Kasumi-1 (cell line): ENCODE measurements at regions not wholly inside any gene's neighbourhood (a gene's known extent, or its start where the extent isn't known, plus 50 kb on each side); places are given as distances from the start of the nearest gene placed in this dataset.
"Not testable (repeated sequence)": the region's sequence is repeated elsewhere in the genome, so short reads cannot be mapped to it uniquely, and the experiment has no call there.

Experiments used
- DNase-seq, 2 experiments: peaks; one replicate each; lab custom pipeline; 2025; lab: John Stamatoyannopoulos, UW

- no peak for DNase-seq
These were observed 981.3 kb upstream of the ALCAM start for GRCh38 chr3:104385421-104385820.

- DNase-seq = peak; percentile 7 to 18
These were observed 978.1 kb upstream of the ALCAM start for GRCh38 chr3:104388619-104389018.

DNA sequence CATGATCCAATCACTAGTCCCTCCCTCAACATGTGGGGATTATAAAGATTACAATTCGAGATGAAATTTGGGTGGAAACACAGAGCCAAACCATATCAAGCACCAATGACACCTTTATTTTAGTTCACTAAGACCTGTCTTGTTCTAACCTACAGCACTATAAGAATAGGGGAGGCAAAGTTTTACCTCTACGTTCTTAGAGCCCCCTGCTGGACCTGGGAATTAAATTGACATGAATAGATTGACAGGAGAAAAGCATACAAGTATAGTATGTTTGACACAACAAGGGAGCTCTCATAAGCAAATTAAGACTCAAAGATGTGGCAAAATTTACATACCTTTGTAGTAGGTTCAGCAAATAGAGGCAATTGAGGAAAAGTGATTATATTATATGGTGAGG lies 974.4 kb upstream of the ALCAM start:
- DNase-seq = peak; percentile 10 to 18

GRCh38 chr3:104396974-104397669 lies 969.6 kb upstream of the ALCAM start:
- no peak for DNase-seq

DNA sequence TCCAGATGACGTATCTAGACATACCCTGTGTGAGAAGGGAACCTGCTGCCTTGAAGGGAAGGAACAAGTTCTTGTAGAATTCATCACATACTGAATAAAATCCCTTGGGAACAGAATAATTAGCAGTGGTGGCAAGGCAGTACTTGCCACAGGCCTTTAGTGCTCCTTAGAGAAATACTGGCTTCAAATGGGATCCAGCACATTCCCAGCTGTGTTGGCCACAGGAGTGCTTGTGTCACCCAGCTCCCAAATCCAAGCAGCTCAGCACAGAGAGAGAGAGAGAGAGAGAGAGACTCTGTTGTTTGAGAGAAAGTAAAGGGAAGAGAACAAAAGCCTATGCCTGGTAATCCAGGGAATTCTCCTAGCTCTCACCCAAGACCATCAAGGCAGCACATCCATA lies 969.0 kb upstream of the ALCAM start:
- no peak for DNase-seq

GRCh38 chr3:104402902-104403301 lies 963.8 kb upstream of the ALCAM start:
- no peak for DNase-seq

DNA sequence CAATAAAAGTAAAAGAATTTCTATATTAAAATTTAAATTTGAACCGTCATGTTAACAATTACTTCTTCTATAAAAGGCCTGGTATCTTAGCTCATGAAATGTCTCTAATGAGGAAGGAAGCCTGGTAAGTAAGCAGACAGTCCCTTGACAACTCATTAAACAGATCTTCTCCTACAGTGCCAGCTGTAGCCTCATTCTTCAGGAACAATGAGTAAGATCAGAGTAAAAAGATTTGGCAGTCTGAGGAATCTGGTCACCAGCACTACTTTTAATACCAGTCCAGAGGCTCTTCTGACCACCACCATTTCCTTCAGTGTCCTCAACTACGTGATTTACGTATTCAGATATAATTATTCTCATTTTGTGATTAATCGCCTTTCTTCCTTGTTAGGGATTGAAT lies 955.0 kb upstream of the ALCAM start:
- no peak for DNase-seq

GRCh38 chr3:104412608-104413580 lies 953.8 kb upstream of the ALCAM start:
- DNase-seq = no peak

- DNase-seq = no peak
These were observed 938.3 kb upstream of the ALCAM start for GRCh38 chr3:104428337-104428925.

GRCh38 chr3:104429727-104430126 lies 937.0 kb upstream of the ALCAM start:
- DNase-seq = no peak

DNA sequence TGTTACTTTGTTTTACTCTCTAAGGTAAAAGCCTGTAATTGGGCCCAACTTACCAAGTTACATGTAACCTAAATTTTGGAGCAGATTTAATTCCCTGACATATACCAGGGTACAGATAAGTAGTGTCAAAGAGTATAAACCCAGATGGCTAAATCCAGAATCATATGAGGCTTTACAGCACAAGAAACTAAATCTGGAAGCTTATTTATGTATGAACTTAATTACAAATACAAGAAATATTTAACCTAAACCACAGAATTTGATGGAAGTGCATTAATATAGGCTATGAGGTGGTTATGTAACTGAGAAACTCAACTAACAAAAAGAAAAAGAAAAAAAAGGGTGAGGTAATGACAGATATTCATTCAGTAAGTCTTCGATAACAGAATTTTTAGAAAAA lies 930.2 kb upstream of the ALCAM start:
- DNase-seq = no peak

GRCh38 chr3:104437131-104437750 lies 929.5 kb upstream of the ALCAM start:
- DNase-seq = no peak

DNA sequence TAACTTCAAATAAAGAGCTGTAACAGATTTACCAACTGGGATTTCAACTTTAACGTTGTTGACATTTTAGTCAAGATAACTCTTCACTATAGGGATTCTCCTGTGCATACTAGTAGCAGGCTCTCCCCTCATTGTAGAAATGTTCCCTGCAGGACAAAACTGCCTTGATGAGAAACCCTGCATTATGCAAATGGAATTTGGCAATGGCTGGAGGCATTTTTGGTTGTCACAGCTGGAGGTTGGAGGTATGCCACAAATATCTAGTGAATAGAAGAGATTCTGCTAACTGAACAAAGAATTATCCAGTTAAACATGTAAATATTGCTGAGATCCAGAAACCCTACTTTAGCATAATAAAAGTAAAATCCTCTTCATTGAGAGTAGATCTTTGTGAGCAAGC lies 928.8 kb upstream of the ALCAM start:
- DNase-seq = no peak

GRCh38 chr3:104438706-104439105 lies 928.0 kb upstream of the ALCAM start:
- no peak for DNase-seq

GRCh38 chr3:104445252-104445919 lies 921.3 kb upstream of the ALCAM start:
- not testable (repeated sequence) for DNase-seq

GRCh38 chr3:104447681-104448080 lies 919.0 kb upstream of the ALCAM start:
- DNase-seq = no peak

GRCh38 chr3:104452697-104453096 lies 914.0 kb upstream of the ALCAM start:
- DNase-seq = no peak

DNA sequence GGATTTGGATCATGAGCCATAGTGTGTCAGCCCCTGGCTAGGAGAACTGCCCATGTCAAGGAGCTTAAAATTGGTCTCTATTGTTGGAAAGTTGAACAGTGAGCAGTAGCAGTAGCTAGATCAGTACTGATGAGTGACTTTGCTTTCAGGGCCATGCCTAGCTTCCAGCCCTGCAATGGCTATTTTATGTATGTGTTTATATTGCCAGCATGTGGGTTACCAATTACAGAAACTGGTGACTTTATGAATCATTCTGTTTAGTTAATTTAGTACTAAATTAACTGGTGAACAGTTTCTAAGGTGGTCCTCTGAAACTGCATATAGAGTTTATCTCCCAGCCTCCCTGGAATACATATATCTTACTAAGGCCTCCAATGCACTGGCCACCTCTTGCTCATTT lies 908.1 kb upstream of the ALCAM start:
- DNase-seq = no peak

DNA sequence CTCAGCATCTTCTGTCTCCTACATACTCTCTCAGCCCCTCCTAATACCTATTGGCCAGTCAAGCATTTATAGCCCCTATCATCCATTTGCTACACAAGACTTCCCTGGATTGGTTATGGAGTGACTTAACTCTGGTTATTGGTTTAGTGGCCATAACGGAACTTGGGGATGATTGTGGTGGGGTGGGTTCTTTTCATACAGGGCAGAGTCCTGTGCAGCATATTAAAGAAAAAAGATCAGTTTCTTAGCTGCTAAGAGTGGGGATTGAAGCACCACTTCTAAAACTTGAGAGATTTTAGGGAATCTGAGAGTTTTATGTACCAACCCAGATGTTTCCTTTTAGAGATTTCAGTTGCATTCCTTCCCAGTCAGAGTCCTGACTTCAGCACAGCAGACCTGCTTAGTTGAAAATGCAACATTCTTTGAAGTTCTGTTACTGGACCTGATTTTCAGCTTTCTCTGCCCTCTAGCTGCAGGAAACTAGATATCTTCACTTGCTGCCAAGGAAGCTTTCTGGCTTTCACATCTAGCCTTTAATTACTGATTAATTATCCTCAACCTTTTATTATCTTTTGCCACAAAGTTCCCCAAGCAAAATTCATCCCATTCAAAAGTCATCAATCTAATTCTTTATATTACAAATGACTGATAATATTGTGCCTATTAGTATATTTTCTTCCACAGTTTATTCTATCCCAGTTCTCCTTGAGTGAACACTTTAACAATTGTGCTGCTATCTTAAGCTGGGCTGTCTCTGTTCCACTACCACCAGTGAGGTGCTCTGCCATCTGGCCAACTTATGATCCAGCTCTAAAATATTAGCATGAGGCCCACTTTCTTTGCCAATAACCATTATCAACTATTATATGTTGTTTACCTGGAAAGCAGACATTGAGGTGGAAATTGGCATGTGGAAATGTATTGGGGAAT lies 906.0 kb upstream of the ALCAM start:
- peak; percentile 10 to 32 for DNase-seq

DNA sequence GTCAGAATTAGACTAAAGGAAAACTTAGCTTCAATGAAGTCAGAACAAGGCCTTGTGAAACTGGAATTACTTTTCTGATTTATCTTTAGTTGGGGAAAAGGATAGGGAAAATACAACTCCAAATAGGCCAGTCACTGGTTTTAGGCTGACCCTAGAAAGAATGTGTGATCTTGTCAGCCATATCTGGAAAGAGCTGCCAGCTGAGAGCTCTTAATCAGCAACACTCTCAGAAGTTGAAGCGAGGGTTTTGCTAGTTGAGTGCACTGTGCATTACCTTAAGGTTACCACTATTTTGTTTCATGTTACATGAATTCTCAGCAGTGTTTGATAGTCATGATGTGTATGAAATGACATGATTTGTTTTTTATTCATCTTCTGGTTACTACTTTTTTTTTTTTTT lies 905.3 kb upstream of the ALCAM start:
- DNase-seq = no peak

DNA sequence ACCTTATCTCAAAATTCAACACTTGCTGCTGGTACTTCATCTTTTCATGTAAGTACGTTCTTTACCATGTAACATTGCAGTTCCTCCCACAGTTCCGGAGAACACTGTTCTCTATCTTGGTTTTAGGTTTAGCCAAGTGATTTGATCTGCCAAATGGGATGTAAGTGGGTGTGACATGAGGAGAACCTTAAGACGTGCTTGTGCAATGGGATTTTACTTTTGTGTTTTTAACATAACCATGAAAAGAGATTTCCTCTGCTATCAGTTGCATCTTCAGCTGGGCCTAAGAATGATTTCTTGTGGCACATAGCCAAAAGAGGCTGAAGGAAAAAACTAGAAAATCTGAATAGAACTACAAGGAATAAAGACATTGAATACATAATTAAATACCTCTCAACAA lies 894.5 kb upstream of the ALCAM start:
- DNase-seq = no peak
